HepG2 (cell line): ENCODE measurements at regions not wholly inside any gene's neighbourhood (a gene's known extent, or its start where the extent isn't known, plus 50 kb on each side); places are given as distances from the start of the nearest gene placed in this dataset.

Experiments used
- ATAC-seq: fragments of 200-7000 bp; cut with Tn5 transposase; 3 replicates; pipeline ENCODE4 v1.9.1; 2020; ENCODE audit warnings: mild to moderate bottlenecking, moderate library complexity
- BruUV-seq: library from RNA; stranded (reverse); fragments of 400-500 nt; replicated peaks from 2 replicates; lab custom pipeline; 2021; lab: Mats Ljungman, UMichigan
- CTCF ChIA-PET: fragments of 300-600 bp; formaldehyde crosslinking; extraction: SDS; loops from one replicate; lab custom pipeline; 2021; ENCODE audit warnings: low total read pairs, inconsistent platforms, low intra/inter-chr PET ratio; lab: Yijun Ruan, JAX
- POLR2A ChIA-PET: fragments of 350-600 bp; sonication (Branson Sonifier 250); formaldehyde crosslinking; loops from one replicate; lab custom pipeline; 2020; ENCODE audit warnings: antibody characterized with exemption, inconsistent platforms; lab: Yijun Ruan, JAX
- DNase-seq: peaks from one replicate; pipeline ENCODE4 v3.0.0-alpha.2; 2015; ENCODE audit warnings: low spot score
- FAIRE-seq: peaks from 3 replicates; lab custom pipeline; 2011; peaks lifted over from hg19 to GRCh38; lab: Jason Lieb, UNC
- H2AFZ ChIP-seq: one replicate; pipeline ENCODE4 v1.6.1; 2011; ENCODE audit warnings: low read length, inconsistent platforms
- H3K27ac ChIP-seq: fragments of 300-600 bp; 3 replicates; pipeline ENCODE4 v1.8.0; 2011; ENCODE audit warnings: mixed run types, mild to moderate bottlenecking, mixed read lengths, low read length, inconsistent platforms; ENCODE audit not compliant: insufficient read depth; ENCODE audit errors: extremely low read length
- H3K27me3 ChIP-seq, 2 experiments: fragments of 200-600 bp in 1 of 2; 2 replicates in 1 of 2; 3 replicates in 1 of 2; pipeline versions ENCODE4 v1.6.0 to v1.8.0; 2011; ENCODE audit warnings: low read length in 2 of 2, mild to moderate bottlenecking in 2 of 2, moderate library complexity in 2 of 2, inconsistent platforms in 1 of 2; ENCODE audit not compliant: insufficient read depth in 2 of 2, control insufficient read depth in 1 of 2
- H3K36me3 ChIP-seq, 2 experiments: fragments of 200-600 bp in 1 of 2; replicated peaks in 1 of 2; 2 replicates in 1 of 2; 3 replicates in 1 of 2; pipeline versions ENCODE4 v1.5.1 to v1.8.0; 2011; ENCODE audit warnings: low read length in 2 of 2, inconsistent platforms in 1 of 2; ENCODE audit not compliant: insufficient read depth in 2 of 2, control insufficient read depth in 1 of 2
- H3K4me1 ChIP-seq: 2 replicates; pipeline ENCODE4 v1.5.1; 2012; ENCODE audit warnings: low read length, inconsistent platforms; ENCODE audit not compliant: insufficient read depth
- H3K4me2 ChIP-seq: 2 replicates; pipeline ENCODE4 v1.6.0; 2011; ENCODE audit warnings: low read depth, low read length, inconsistent platforms
- H3K4me3 ChIP-seq, 3 experiments: fragments of 200-600 bp in 1 of 3; sonication (generic), shearing (Covaris generic) in 1 of 3; replicated peaks in 1 of 3; 2 replicates each; pipeline ENCODE4 v1.5.1; 2011 to 2016; ENCODE audit warnings: low read length in 3 of 3, inconsistent platforms in 2 of 3, low read depth in 2 of 3, mild to moderate bottlenecking in 2 of 3, control low read depth in 1 of 3, mixed read lengths in 1 of 3; ENCODE audit not compliant: insufficient read depth in 1 of 3
- H3K79me2 ChIP-seq: one replicate; pipeline ENCODE4 v1.6.1; 2011; ENCODE audit warnings: low read length, inconsistent platforms; ENCODE audit not compliant: insufficient read depth
- H3K9ac ChIP-seq: 2 replicates; pipeline ENCODE4 v1.6.0; 2011; ENCODE audit warnings: mild to moderate bottlenecking, low read depth, low read length, inconsistent platforms; ENCODE audit not compliant: insufficient read depth
- H3K9me3 ChIP-seq: 2 replicates; pipeline ENCODE4 v1.5.1; 2012; ENCODE audit warnings: mild to moderate bottlenecking, low read length
- H4K20me1 ChIP-seq: 2 replicates; pipeline ENCODE4 v1.6.0; 2011; ENCODE audit warnings: inconsistent platforms, mild to moderate bottlenecking, low read length, moderate library complexity; ENCODE audit not compliant: insufficient read depth
- ESRRA ChIP-seq: sonication (generic); formaldehyde crosslinking; IDR thresholded peaks from 2 replicates; pipeline ENCODE4 v1.5.1; 2020; ENCODE audit warnings: mild to moderate bottlenecking, low read depth, missing genetic modification reagents
- POLR2G ChIP-seq: fragments of 200-400 bp; formaldehyde crosslinking; IDR thresholded peaks from 2 replicates; pipeline ENCODE4 v1.6.1; 2018; ENCODE audit warnings: mild to moderate bottlenecking, low read depth, low read length, moderate library complexity
- PRMT3 ChIP-seq: sonication (generic); formaldehyde crosslinking; IDR thresholded peaks from 2 replicates; pipeline ENCODE4 v1.8.1; 2022; ENCODE audit warnings: low read depth, mild to moderate bottlenecking, moderate library complexity, missing genetic modification reagents, borderline replicate concordance
- THAP9 ChIP-seq: sonication (generic); formaldehyde crosslinking; IDR thresholded peaks from 2 replicates; pipeline ENCODE4; 2020; ENCODE audit warnings: missing genetic modification reagents, mild to moderate bottlenecking, borderline replicate concordance
- ZNF281 ChIP-seq: sonication (generic); formaldehyde crosslinking; IDR thresholded peaks from 2 replicates; pipeline ENCODE4 v1.4.0; 2020; ENCODE audit warnings: missing genetic modification reagents, borderline replicate concordance
- WGBS: methylation state at CpG from one replicate; pipeline ENCODE4 v1.1.6; 2017; ENCODE audit warnings: low lambda C conversion rate; 5-methylcytosine and 5-hydroxymethylcytosine counted together
- in situ Hi-C: cut with HindIII; loops from 2 replicates; pipeline ENCODE4 v1.10.0; 2017; ENCODE audit warnings: low pct_unique_long_range_greater_than_20kb; ENCODE audit not compliant: extremely low pct_ligation_motif_present
- intact Hi-C: fragments of 100-400 bp; cut with micrococcal nuclease; formaldehyde crosslinking; loops from one replicate; pipeline ENCODE4 v1.10.0; 2022; ENCODE audit not compliant: unreplicated experiment

GRCh38 chr9:3124001-3124400, 280.1 kb upstream of the PUM3 start:
- no peak overlapping the region for H3K27ac ChIP-seq
- no peak for FAIRE-seq
- H3K27me3 ChIP-seq: no peaks in the 10 kb centered on the region
- intact Hi-C loops: no loop called here
- H3K79me2 ChIP-seq: no peaks in the 10 kb centered on the region
- TF ChIP-seq ESRRA (no peak), THAP9 (CRISPR knock-in tag) (no peak), ZNF281 (no peak), PRMT3 (CRISPR knock-in tag) (no peak), POLR2G (no peak)
- TF ChIP-seq, all 625 proteins: peak for 0
- no peaks in the 10 kb centered on the region for H3K9me3 ChIP-seq
- in situ Hi-C loops: no loop called here
- H3K4me2 ChIP-seq: no peak overlapping the region
- no peak overlapping the region for H3K9ac ChIP-seq
- no peak overlapping the region for H3K4me3 ChIP-seq
- CTCF ChIA-PET: no interaction called here
- H2AFZ ChIP-seq: no peak overlapping the region
- POLR2A ChIA-PET: no interaction called here
- no peaks in the 10 kb centered on the region for H4K20me1 ChIP-seq
- no peak for ATAC-seq
- no peaks in the 10 kb centered on the region for H3K4me1 ChIP-seq
- no peak for DNase-seq
- WGBS: 4% methylated on average over 2 of the region's 2 CpGs
- BruUV-seq: no TSS peak
- no peaks in the 10 kb centered on the region for H3K36me3 ChIP-seq
